ACC112 (cell line): ENCODE measurements at regions not wholly inside any gene's neighbourhood (a gene's known extent, or its start where the extent isn't known, plus 50 kb on each side); places are given as distances from the start of the nearest gene placed in this dataset.

Experiments used
- H2AFZ ChIP-seq: fragments of 200-600 bp; sonication (generic); one replicate; pipeline ENCODE4 v1.6.0; 2017; ENCODE audit warnings: antibody characterized with exemption, low read length; ENCODE audit not compliant: unreplicated experiment
- H3K27ac ChIP-seq: fragments of 200-600 bp; sonication (generic); 2 replicates; pipeline ENCODE4 v1.5.1; 2014; ENCODE audit warnings: low read depth, mild to moderate bottlenecking, antibody characterized with exemption, low read length, moderate library complexity
- H3K27me3 ChIP-seq: fragments of 200-600 bp; sonication (generic); 2 replicates; pipeline ENCODE4 v1.6.1; 2014; ENCODE audit warnings: mild to moderate bottlenecking, antibody characterized with exemption, low read length, moderate library complexity, mixed read lengths; ENCODE audit not compliant: insufficient read depth
- H3K36me3 ChIP-seq: fragments of 200-600 bp; sonication (generic); 2 replicates; pipeline ENCODE4 v1.6.1; 2016; ENCODE audit warnings: mild to moderate bottlenecking, antibody characterized with exemption, low read length, moderate library complexity, mixed read lengths; ENCODE audit not compliant: insufficient read depth
- H3K4me1 ChIP-seq: fragments of 200-600 bp; sonication (generic); one replicate; pipeline ENCODE4 v1.6.1; 2016; ENCODE audit warnings: low read length, mixed read lengths; ENCODE audit not compliant: insufficient read depth, unreplicated experiment, control insufficient read depth
- H3K4me3 ChIP-seq: fragments of 200-600 bp; sonication (generic); 2 replicates; pipeline ENCODE4 v1.5.1; 2014; ENCODE audit warnings: mild to moderate bottlenecking, low read depth, low read length
- H3K79me2 ChIP-seq: fragments of 200-600 bp; sonication (generic); one replicate; pipeline ENCODE4 v1.6.0; 2016; ENCODE audit warnings: low read length; ENCODE audit not compliant: control insufficient read depth, unreplicated experiment, insufficient read depth

DNA sequence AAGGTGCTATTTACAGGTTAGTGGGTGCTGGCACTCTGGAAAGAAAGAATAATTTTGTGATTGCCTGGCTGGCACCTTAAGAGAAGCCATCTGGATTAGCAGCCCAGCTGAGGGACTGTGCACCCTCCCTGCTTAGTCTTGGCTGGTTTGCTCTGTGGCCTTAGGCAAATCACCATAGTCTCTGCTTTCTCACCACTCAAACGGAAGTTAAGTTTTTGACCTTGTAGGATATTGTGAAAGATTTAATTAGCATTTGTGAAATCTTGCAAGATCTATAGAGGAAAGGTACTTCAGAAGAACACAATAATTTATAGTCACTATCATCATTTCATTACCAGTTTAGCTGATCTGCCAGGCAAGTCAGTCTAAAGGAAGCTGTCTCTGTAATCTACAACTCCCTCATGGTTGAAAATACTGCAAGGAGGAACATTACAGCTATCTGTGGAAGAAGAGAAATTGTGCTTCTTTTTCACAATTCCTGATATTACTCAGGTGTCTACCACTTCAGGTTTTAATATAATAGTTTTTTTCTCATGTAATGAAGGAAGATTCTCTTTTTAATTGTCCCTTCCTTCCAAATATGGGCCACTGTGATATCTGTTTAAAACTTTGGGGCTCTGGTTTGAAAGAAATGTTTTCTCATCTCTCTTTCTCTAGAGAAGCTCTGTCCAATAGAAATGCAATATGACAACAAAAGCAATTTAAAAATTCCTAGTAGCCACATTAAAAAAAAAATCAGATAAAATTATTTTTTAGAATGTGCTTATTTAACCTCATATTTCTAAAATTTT lies 219.6 kb downstream of the PTEN start:
- Histone ChIP-seq H3K36me3 (no peaks in the 10 kb centered on the region), H3K4me1 (no peaks in the 10 kb centered on the region), H3K27ac (no peak overlapping the region), H2AFZ (no peak overlapping the region), H3K4me3 (no peak overlapping the region), H3K27me3 (no peaks in the 10 kb centered on the region), H3K79me2 (no peaks in the 10 kb centered on the region)

- H3K79me2 ChIP-seq, result no peaks in the 10 kb centered on the region
- no peak overlapping the region for H3K27ac ChIP-seq
- no peak overlapping the region for H2AFZ ChIP-seq
These were observed 220.2 kb downstream of the PTEN start for GRCh38 chr10:88083597-88083989.

DNA sequence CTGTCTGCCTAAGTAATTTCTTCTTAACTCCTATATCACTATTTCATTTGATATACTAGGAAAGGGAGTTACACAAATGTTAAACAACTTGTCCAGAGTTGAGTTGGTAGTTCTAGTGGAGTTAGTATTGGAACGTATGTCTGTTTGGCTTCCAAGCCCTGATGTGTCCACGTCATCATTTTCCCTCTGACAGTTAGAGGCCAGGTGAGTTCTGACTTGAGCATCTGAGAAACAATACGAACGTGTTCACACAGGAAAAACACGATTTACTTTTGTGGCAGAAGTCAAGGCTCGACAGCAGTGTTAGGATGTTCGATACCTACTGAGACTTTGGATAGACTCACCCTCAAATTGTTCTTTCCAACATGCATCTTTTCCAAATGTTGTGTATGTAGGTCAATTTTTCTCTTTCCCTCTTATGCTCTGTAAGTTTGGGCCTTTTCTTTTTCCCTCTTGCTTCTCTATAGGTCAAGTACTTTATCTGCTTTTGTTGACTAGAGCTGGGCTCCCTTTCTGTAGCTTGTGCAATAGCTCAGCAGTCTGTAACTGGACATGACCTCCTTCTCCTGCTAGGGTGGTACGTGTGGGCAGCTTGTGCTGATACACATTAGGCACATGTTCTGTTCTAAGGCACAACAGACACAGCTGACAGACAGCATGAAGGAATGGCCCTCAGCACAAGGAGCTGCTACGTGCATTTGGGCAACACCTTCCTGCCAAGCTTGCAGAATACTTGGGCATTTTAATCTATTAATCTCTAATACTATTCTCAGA lies 222.9 kb downstream of the PTEN start:
- no peak overlapping the region for H2AFZ ChIP-seq
- no peaks in the 10 kb centered on the region for H3K79me2 ChIP-seq
- no peaks in the 10 kb centered on the region for H3K27me3 ChIP-seq
- H3K27ac ChIP-seq, result no peak overlapping the region
- no peaks in the 10 kb centered on the region for H3K36me3 ChIP-seq
- H3K4me3 ChIP-seq, result no peak overlapping the region
- no peaks in the 10 kb centered on the region for H3K4me1 ChIP-seq

More at GRCh38 chr10:88083597-88083989, 220.2 kb downstream of the PTEN start:
- Histone ChIP-seq H3K27me3 (no peaks in the 10 kb centered on the region), H3K36me3 (no peaks in the 10 kb centered on the region), H3K4me3 (no peak overlapping the region), H3K4me1 (no peaks in the 10 kb centered on the region)

DNA sequence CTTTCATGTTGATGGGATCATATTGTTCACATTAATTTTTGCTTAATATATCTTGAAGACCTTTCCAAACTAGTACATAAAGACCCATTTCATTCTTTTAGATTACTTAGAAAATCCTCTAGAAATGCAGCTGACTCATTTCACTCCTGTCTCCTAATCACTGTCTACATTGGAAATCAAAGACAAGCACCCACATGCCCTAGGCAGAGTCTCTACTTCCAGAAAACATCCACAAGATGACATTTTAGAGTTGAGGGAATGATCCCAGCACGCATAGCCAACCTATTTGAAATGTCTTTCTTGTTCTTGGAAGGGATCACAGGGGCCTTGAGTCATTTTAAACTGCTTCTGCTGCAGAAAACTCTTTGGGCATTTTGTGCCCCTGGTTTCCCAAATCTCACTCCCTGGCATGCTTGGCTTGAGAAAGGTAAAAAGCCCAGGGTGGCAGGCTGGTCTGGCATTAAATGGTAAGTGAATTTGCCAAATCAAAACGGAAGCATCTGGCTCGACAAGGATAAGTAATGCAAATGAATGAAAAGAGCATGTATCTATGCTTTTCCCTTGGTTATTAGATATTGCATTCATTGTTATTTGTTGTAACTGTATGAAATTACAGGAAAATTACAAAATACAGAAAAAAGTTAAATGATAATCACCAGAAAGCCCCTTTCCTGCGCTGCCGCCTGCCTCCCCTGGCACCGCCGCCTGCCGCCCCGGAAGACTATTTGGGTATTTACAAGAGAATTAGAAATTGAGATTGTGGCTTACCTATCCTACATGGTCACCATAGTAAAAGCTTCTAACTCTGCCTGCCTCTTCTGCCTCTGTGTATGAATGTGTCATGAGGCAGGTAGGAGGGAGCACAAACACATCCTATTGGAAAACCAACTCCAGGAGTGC lies 225.3 kb downstream of the PTEN start:
- Histone ChIP-seq H3K4me1 (no peaks in the 10 kb centered on the region), H2AFZ (no peak overlapping the region), H3K27ac (no peak overlapping the region)

GRCh38 chr10:88089498-88089897 lies 226.1 kb downstream of the PTEN start:
- no peaks in the 10 kb centered on the region for H3K36me3 ChIP-seq
- H2AFZ ChIP-seq, result no peak overlapping the region
- no peaks in the 10 kb centered on the region for H3K4me1 ChIP-seq
- no peak overlapping the region for H3K4me3 ChIP-seq
- H3K79me2 ChIP-seq, result no peaks in the 10 kb centered on the region
- H3K27me3 ChIP-seq, result no peaks in the 10 kb centered on the region
- no peak overlapping the region for H3K27ac ChIP-seq

More for the DNA sequence above, 225.3 kb downstream of the PTEN start:
- Histone ChIP-seq H3K27me3 (no peaks in the 10 kb centered on the region), H3K79me2 (no peaks in the 10 kb centered on the region), H3K36me3 (no peaks in the 10 kb centered on the region), H3K4me3 (no peak overlapping the region)

DNA sequence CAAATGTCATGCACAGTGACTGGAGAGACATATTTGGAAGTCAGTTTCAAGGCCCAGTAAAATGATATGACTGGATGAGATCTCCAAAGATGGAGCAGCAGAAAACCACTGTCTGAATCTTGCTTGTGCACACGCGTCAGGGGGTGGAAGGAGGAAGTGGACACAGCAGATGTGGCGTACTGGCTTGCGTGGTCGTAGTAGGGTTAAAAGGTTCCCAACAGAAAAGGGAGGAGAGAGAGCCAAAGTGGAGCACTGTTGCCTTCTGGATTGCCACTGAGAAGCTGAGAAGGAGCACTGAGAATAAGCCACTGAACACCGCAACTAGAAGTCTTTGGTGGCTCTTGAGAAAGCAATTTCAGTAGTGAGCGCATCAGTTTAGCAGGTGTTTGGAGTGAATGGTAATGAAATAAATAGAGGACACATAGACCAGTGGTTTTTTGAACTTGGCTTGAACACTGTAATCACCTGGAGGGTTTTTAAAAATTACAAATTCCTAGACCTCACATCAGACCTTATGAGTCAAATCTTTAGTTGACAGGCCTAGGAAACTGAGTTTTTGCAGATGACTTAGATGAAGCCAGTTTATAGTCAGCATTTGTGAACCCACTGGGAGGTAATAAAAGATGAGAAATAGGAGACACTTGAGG lies 227.3 kb downstream of the PTEN start:
- Histone ChIP-seq H3K27me3 (no peaks in the 10 kb centered on the region), H3K36me3 (no peaks in the 10 kb centered on the region), H3K27ac (no peak overlapping the region), H3K79me2 (no peaks in the 10 kb centered on the region), H3K4me1 (no peaks in the 10 kb centered on the region), H2AFZ (no peak overlapping the region), H3K4me3 (no peak overlapping the region)

DNA sequence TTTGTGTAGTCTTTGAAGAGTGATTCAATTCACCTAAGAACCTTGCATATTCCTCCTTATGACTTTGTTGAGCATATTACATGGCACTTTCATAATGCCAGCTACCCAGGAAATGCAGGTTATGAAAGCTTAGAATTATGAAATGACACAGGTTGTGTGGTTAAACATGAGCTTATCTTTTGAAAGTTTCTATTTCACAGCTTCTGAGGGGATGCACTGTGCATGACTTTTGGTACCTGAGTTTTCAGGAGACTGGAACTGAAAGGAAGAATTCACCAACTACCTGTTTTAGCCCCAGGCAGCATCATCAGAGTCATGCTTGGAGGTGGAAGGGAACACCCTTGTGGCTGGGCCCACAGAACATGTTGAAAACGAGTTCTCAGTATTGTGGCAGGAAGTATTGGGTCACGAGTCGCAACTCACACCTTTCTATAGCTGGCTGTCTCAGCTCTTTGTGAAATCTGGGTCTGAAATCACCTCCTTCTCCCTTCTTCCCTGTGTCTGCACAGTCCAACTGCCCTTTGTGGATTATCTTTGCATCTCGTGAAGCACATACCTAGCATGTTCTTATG lies 228.2 kb downstream of the PTEN start:
- Histone ChIP-seq H3K4me1 (no peaks in the 10 kb centered on the region), H3K36me3 (no peaks in the 10 kb centered on the region), H2AFZ (no peak overlapping the region), H3K79me2 (no peaks in the 10 kb centered on the region), H3K4me3 (no peak overlapping the region), H3K27me3 (no peaks in the 10 kb centered on the region), H3K27ac (no peak overlapping the region)

GRCh38 chr10:88092265-88092664 lies 228.8 kb downstream of the PTEN start:
- H3K27me3 ChIP-seq, result no peaks in the 10 kb centered on the region
- no peaks in the 10 kb centered on the region for H3K36me3 ChIP-seq
- H3K27ac ChIP-seq, result no peak overlapping the region
- H2AFZ ChIP-seq, result no peak overlapping the region
- no peaks in the 10 kb centered on the region for H3K79me2 ChIP-seq
- H3K4me1 ChIP-seq, result no peaks in the 10 kb centered on the region
- no peak overlapping the region for H3K4me3 ChIP-seq

DNA sequence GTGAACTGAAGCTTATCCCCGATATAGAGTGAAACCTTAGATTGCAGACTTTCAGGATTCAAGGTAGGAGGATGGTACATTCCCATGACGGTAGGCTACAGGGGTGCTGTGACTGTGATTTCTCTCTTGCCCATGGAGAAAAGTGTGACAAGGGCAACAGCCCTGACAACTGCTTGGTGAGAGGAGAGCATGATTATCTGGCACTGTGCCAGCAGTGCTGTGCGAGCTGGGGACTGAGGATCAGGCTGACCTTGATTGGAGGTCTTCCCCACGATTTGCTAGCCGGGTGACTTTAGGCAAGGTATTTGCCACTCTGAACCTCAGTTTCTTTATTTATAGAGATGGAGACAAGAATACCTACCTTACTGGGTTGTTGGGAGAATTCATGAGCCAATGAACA lies 229.5 kb downstream of the PTEN start:
- H3K27ac ChIP-seq, result no peak overlapping the region
- H2AFZ ChIP-seq, result no peak overlapping the region
- no peaks in the 10 kb centered on the region for H3K4me1 ChIP-seq
- H3K27me3 ChIP-seq, result no peaks in the 10 kb centered on the region
- no peaks in the 10 kb centered on the region for H3K79me2 ChIP-seq
- H3K4me3 ChIP-seq, result no peak overlapping the region
- no peaks in the 10 kb centered on the region for H3K36me3 ChIP-seq

GRCh38 chr10:88094795-88095194 lies 231.4 kb downstream of the PTEN start:
- no peaks in the 10 kb centered on the region for H3K36me3 ChIP-seq
- H3K4me1 ChIP-seq, result no peaks in the 10 kb centered on the region
- no peak overlapping the region for H3K4me3 ChIP-seq
- no peaks in the 10 kb centered on the region for H3K79me2 ChIP-seq
- no peak overlapping the region for H2AFZ ChIP-seq
- no peaks in the 10 kb centered on the region for H3K27me3 ChIP-seq
- no peak overlapping the region for H3K27ac ChIP-seq
